Stimulated activated CD4-positive, alpha-beta T cell treated with anti-CD3 and anti-CD28 coated beads, Interleukin-1b, Interleukin-23, amount 100 ng/mL, for 4 hours (primary cell): ENCODE measurements at regions not wholly inside any gene's neighbourhood (a gene's known extent, or its start where the extent isn't known, plus 50 kb on each side); places are given as distances from the start of the nearest gene placed in this dataset.
"Not testable (repeated sequence)": the region's sequence is repeated elsewhere in the genome, so short reads cannot be mapped to it uniquely, and the experiment has no call there.

Experiments used
- DNase-seq, 2 donors: peaks; one replicate each; pipeline ENCODE4 v3.0.0-alpha.2; 2020; ENCODE audit warnings: low read depth in 2 of 2

- no peak for DNase-seq
Measured at GRCh38 chr1:78715181-78715661, 65.6 kb downstream of the IFI44 start.

- DNase-seq, result no peak
Measured at GRCh38 chr1:78716186-78716585, 66.6 kb downstream of the IFI44 start.

GRCh38 chr1:78718566-78718965 is 68.9 kb downstream of the IFI44 start:
- DNase-seq, result no peak

GRCh38 chr1:78721136-78721535 is 71.5 kb downstream of the IFI44 start:
- DNase-seq, result no peak

GRCh38 chr1:78722105-78722504 is 72.5 kb downstream of the IFI44 start:
- no peak for DNase-seq

GRCh38 chr1:78722521-78722920 is 72.9 kb downstream of the IFI44 start:
- DNase-seq, result no peak

GRCh38 chr1:78722947-78723346 is 73.3 kb downstream of the IFI44 start:
- DNase-seq, result no peak

GRCh38 chr1:78726686-78727085 is 77.1 kb downstream of the IFI44 start:
- DNase-seq, result no peak

GRCh38 chr1:78728359-78728758 is 78.7 kb downstream of the IFI44 start:
- DNase-seq, result no peak

- DNase-seq, result no peak
Measured at GRCh38 chr1:78730054-78730453, 80.4 kb downstream of the IFI44 start.

- no peak for DNase-seq
Measured at GRCh38 chr1:78731674-78732073, 82.0 kb downstream of the IFI44 start.

- DNase-seq, result no peak
Measured at GRCh38 chr1:78737241-78737640, 87.6 kb downstream of the IFI44 start.

GRCh38 chr1:78743626-78744025 is 94.0 kb downstream of the IFI44 start:
- no peak for DNase-seq

GRCh38 chr1:78745111-78745510 is 95.5 kb downstream of the IFI44 start:
- no peak for DNase-seq

- DNase-seq, result not testable (repeated sequence)
Measured at GRCh38 chr1:78753679-78754078, 104.0 kb downstream of the IFI44 start.

GRCh38 chr1:78755986-78756385 is 106.4 kb downstream of the IFI44 start:
- no peak for DNase-seq

- no peak for DNase-seq
Measured at GRCh38 chr1:78758506-78758905, 108.9 kb downstream of the IFI44 start.

- DNase-seq, result no peak
Measured at GRCh38 chr1:78759881-78760280, 110.2 kb downstream of the IFI44 start.

- DNase-seq, result no peak
Measured at GRCh38 chr1:78760858-78761257, 111.2 kb downstream of the IFI44 start.

- DNase-seq, result no peak
Measured at GRCh38 chr1:78762113-78762512, 112.5 kb downstream of the IFI44 start.

GRCh38 chr1:78765489-78765888 is 115.9 kb downstream of the IFI44 start:
- no peak for DNase-seq

GRCh38 chr1:78779831-78780230 is 130.2 kb downstream of the IFI44 start:
- DNase-seq, result no peak

- no peak for DNase-seq
Measured at GRCh38 chr1:78787544-78787943, 137.9 kb downstream of the IFI44 start.

GRCh38 chr1:78790174-78790573 is 140.5 kb downstream of the IFI44 start:
- DNase-seq, result no peak

- DNase-seq, result no peak
Measured at GRCh38 chr1:78792756-78793155, 143.1 kb downstream of the IFI44 start.
